H1 (cell line): ENCODE measurements at regions not wholly inside any gene's neighbourhood (a gene's known extent, or its start where the extent isn't known, plus 50 kb on each side); places are given as distances from the start of the nearest gene placed in this dataset.

ENCODE experiments used
- CTCF ChIA-PET: fragments of 300-600 bp; sonication (Branson Sonifier 250); formaldehyde crosslinking; loops from one replicate; lab custom pipeline; 2021; ENCODE audit not compliant: partially characterized antibody; lab: Charles Lee
- POLR2A ChIA-PET: fragments of 300-600 bp; sonication (Branson Sonifier 250); formaldehyde crosslinking; loops from one replicate; lab custom pipeline; 2021; ENCODE audit warnings: inconsistent platforms; ENCODE audit not compliant: partially characterized antibody; lab: Charles Lee
- DNase-seq, 2 experiments: peaks; one replicate each; pipeline versions ENCODE4 v3.0.0 to v3.0.0-alpha.2; 2010 to 2022; ENCODE audit warnings: low spot score in 2 of 2, low read depth in 1 of 2, mixed read lengths in 1 of 2
- FAIRE-seq: peaks from 2 replicates; lab custom pipeline; 2011; peaks lifted over from hg19 to GRCh38; lab: Jason Lieb, UNC
- H2AFZ ChIP-seq: 2 replicates; pipeline ENCODE4 v1.8.1; 2012; ENCODE audit warnings: low read length, inconsistent platforms
- H2AK5ac ChIP-seq: 2 replicates; pipeline ENCODE4 v1.6.1; 2013; ENCODE audit warnings: low read depth, low read length
- H2BK120ac ChIP-seq: replicated peaks from 2 replicates; pipeline ENCODE3; 2013; ENCODE audit warnings: low read depth, low read length, inconsistent platforms
- H2BK12ac ChIP-seq: 2 replicates; pipeline ENCODE4 v1.6.1; 2013; ENCODE audit warnings: low read depth, low read length
- H2BK15ac ChIP-seq: 2 replicates; pipeline ENCODE4 v1.6.1; 2013; ENCODE audit warnings: low read length
- H2BK20ac ChIP-seq: 2 replicates; pipeline ENCODE4 v1.6.1; 2013; ENCODE audit warnings: low read length
- H2BK5ac ChIP-seq: 2 replicates; pipeline ENCODE4 v1.6.1; 2013; ENCODE audit warnings: low read depth, low read length
- H3K14ac ChIP-seq: 2 replicates; pipeline ENCODE4 v1.6.1; 2013; ENCODE audit warnings: inconsistent platforms; ENCODE audit not compliant: insufficient read length
- H3K18ac ChIP-seq: 2 replicates; pipeline ENCODE4 v1.6.1; 2013; ENCODE audit warnings: low read length; ENCODE audit errors: extremely low read depth
- H3K23ac ChIP-seq: 2 replicates; pipeline ENCODE4 v1.6.1; 2013; ENCODE audit warnings: inconsistent platforms; ENCODE audit not compliant: insufficient read length
- H3K23me2 ChIP-seq: 2 replicates; pipeline ENCODE4 v1.6.1; 2013; ENCODE audit warnings: low read depth, low read length
- H3K27ac ChIP-seq: 2 replicates; pipeline ENCODE4 v1.6.1; 2011; ENCODE audit warnings: low read depth, low read length, inconsistent platforms
- H3K27me3 ChIP-seq, 4 experiments: replicated peaks in 1 of 4; 1 replicate in 1 of 4; 2 replicates in 3 of 4; pipeline versions ENCODE4 v1.6.1 to v1.8.1; 2011 to 2013; ENCODE audit warnings: low read length in 3 of 4, mild to moderate bottlenecking in 3 of 4, inconsistent platforms in 2 of 4, mixed read lengths in 2 of 4, moderate library complexity in 1 of 4; ENCODE audit not compliant: control insufficient read depth in 3 of 4, insufficient read depth in 3 of 4; ENCODE audit errors: extremely low read depth in 1 of 4
- H3K36me3 ChIP-seq, 4 experiments: 2 replicates each; pipeline versions ENCODE4 v1.6.1 to v1.8.1; 2011 to 2013; ENCODE audit warnings: mild to moderate bottlenecking in 4 of 4, low read length in 3 of 4, moderate library complexity in 2 of 4, control low read depth in 1 of 4, inconsistent platforms in 1 of 4; ENCODE audit not compliant: insufficient read depth in 4 of 4, control insufficient read depth in 2 of 4
- H3K4ac ChIP-seq: replicated peaks from 2 replicates; pipeline ENCODE3; 2013; ENCODE audit warnings: low read length, low read depth, mixed read lengths, inconsistent platforms; ENCODE audit not compliant: insufficient read length
- H3K4me1 ChIP-seq, 4 experiments: replicated peaks in 1 of 4; 1 replicate in 1 of 4; 2 replicates in 3 of 4; pipeline versions ENCODE4 v1.6.1 to v1.8.1; 2011 to 2013; ENCODE audit warnings: low read length in 3 of 4, inconsistent platforms in 2 of 4, mixed read lengths in 1 of 4; ENCODE audit not compliant: insufficient read depth in 4 of 4, control insufficient read depth in 3 of 4
- H3K4me2 ChIP-seq, 2 experiments: 2 replicates each; pipeline versions ENCODE4 v1.6.1 to v1.8.1; 2011 to 2013; ENCODE audit warnings: low read depth in 2 of 2, low read length in 2 of 2, control low read depth in 1 of 2, inconsistent platforms in 1 of 2, mild to moderate bottlenecking in 1 of 2; ENCODE audit not compliant: insufficient read depth in 1 of 2
- H3K4me3 ChIP-seq, 4 experiments: fragments of 200-600, 300-600 bp in 1 of 4; sonication (generic), shearing (Covaris generic), sonication (Bioruptor Twin) in 1 of 4; 2 replicates each; pipeline versions ENCODE4 v1.5.1 to v1.8.1; 2011 to 2016; ENCODE audit warnings: low read length in 4 of 4, low read depth in 3 of 4, control low read depth in 2 of 4, inconsistent platforms in 2 of 4, mild to moderate bottlenecking in 2 of 4, mixed read lengths in 1 of 4, moderate library complexity in 1 of 4; ENCODE audit not compliant: insufficient read depth in 2 of 4; ENCODE audit errors: extremely low read depth in 1 of 4
- H3K56ac ChIP-seq: replicated peaks from 2 replicates; pipeline ENCODE3; 2013; ENCODE audit warnings: low read depth, mild to moderate bottlenecking, mixed read lengths, low read length, inconsistent platforms; ENCODE audit not compliant: insufficient read length
- H3K79me1 ChIP-seq: 2 replicates; pipeline ENCODE4 v1.6.1; 2013; ENCODE audit warnings: low read depth, low read length, control low read depth
- H3K79me2 ChIP-seq, 2 experiments: 2 replicates each; pipeline versions ENCODE4 v1.6.1 to v1.8.1; 2012 to 2013; ENCODE audit warnings: low read length in 2 of 2, mild to moderate bottlenecking in 2 of 2, inconsistent platforms in 1 of 2; ENCODE audit not compliant: insufficient read depth in 2 of 2, control insufficient read depth in 1 of 2
- H3K9ac ChIP-seq, 4 experiments: replicated peaks in 1 of 4; 1 replicate in 1 of 4; 2 replicates in 3 of 4; pipeline versions ENCODE4 v1.6.1 to v1.8.1; 2011 to 2013; ENCODE audit warnings: low read depth in 3 of 4, low read length in 3 of 4, control low read depth in 2 of 4, mild to moderate bottlenecking in 2 of 4, moderate library complexity in 2 of 4, inconsistent platforms in 1 of 4; ENCODE audit errors: extremely low read depth in 1 of 4
- H3K9me3 ChIP-seq, 2 experiments: 2 replicates each; pipeline versions ENCODE4 v1.6.1 to v1.8.1; 2012 to 2013; ENCODE audit warnings: mild to moderate bottlenecking in 2 of 2, moderate library complexity in 2 of 2, control low read depth in 1 of 2, inconsistent platforms in 1 of 2, low read depth in 1 of 2, low read length in 1 of 2, mixed read lengths in 1 of 2; ENCODE audit not compliant: insufficient read depth in 2 of 2
- H4K20me1 ChIP-seq, 2 experiments: replicated peaks in 1 of 2; 2 replicates each; pipeline versions ENCODE3 to v1.8.1; 2011 to 2013; ENCODE audit warnings: inconsistent platforms in 2 of 2, low read length in 2 of 2, mild to moderate bottlenecking in 1 of 2; ENCODE audit not compliant: insufficient read depth in 2 of 2, control insufficient read depth in 1 of 2
- H4K5ac ChIP-seq: 2 replicates; pipeline ENCODE4 v1.6.1; 2013; ENCODE audit warnings: low read length, low read depth, mixed read lengths, inconsistent platforms; ENCODE audit not compliant: insufficient read length
- H4K8ac ChIP-seq: 2 replicates; pipeline ENCODE4 v1.8.0; 2013; ENCODE audit warnings: mild to moderate bottlenecking, moderate library complexity, low read length, inconsistent platforms; ENCODE audit not compliant: insufficient read depth; ENCODE audit errors: extremely low read depth
- H4K91ac ChIP-seq: replicated peaks from 2 replicates; pipeline ENCODE3; 2013; ENCODE audit warnings: low read length, mixed read lengths, inconsistent platforms; ENCODE audit not compliant: insufficient read length
- CTBP2 ChIP-seq: IDR thresholded peaks from 2 replicates; pipeline ENCODE4 v1.7.0; 2011; ENCODE audit warnings: borderline replicate concordance, mild to moderate bottlenecking, moderate library complexity, mixed read lengths, low read length; ENCODE audit not compliant: insufficient read depth, insufficient read length
- SAP30 ChIP-seq: fragments of 300-600 bp; sonication (generic); IDR thresholded peaks from 2 replicates; pipeline ENCODE4 v1.7.1; 2012; ENCODE audit warnings: low read length, moderate library complexity, mild to moderate bottlenecking, inconsistent platforms; ENCODE audit not compliant: insufficient read depth, insufficient replicate concordance
- WGBS, 2 experiments: shearing (Covaris generic) in 1 of 2; methylation state at CpG; one replicate each; pipeline versions ENCODE4 v1.1.6 to v1.1.7; 2013 to 2015; ENCODE audit warnings: low lambda C conversion rate in 2 of 2, mixed read lengths in 2 of 2, inconsistent platforms in 1 of 2, low coverage in 1 of 2, missing lambda C conversion rate in 1 of 2; ENCODE audit not compliant: insufficient replicate concordance in 2 of 2, insufficient coverage in 1 of 2, insufficient read length in 1 of 2; ENCODE audit errors: extremely low coverage in 1 of 2, missing lambda C conversion rate in 1 of 2; 5-methylcytosine and 5-hydroxymethylcytosine counted together

DNA sequence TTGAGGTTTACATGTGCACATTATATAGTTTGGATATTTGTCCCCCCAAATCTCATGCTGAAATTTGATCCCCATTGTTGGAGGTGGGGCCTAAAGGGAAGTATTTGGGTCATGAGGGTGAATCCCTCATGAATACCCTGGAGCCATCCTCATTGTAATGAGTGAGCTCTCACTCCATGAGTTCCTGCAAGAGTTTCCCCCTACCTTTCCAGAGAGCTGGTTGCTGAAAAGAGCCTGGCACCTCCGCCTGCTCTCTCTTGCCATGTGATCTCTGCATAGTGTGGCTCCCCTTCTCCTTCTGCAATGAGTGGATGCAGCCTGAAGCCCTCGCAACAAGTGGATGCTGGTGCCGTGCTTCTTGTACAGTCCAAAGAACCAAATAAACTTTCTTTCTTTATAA is 234.3 kb upstream of the DIO2 start:
- Histone ChIP-seq H4K20me1 (no peaks in the 10 kb centered on the region), H4K91ac (no peak overlapping the region), H3K27ac (no peak overlapping the region), H2BK20ac (no peak overlapping the region), H2BK120ac (no peak overlapping the region), H2BK12ac (no peak overlapping the region), H2AFZ (no peak overlapping the region), H2BK15ac (no peak overlapping the region), H3K4me3 (no peak overlapping the region), H3K56ac (no peak overlapping the region), H3K4me1 (peaks cover 0 to 5% (median 5%) of the 10 kb centered on the region in 4 experiments; a peak in 3 of 7 replicates), H2BK5ac (no peak overlapping the region), H3K27me3 (no peaks in the 10 kb centered on the region), H3K4ac (no peak overlapping the region), H3K9ac (no peak overlapping the region), H2AK5ac (no peak overlapping the region), H4K5ac (no peak overlapping the region), H3K79me1 (no peaks in the 10 kb centered on the region), H3K9me3 (0 out of 4 replicates have a peak, but pooled peaks cover 0 to 4% of the 10 kb centered on the region in 2 experiments), H3K14ac (no peak overlapping the region), H3K23me2 (no peaks in the 10 kb centered on the region), H3K36me3 (no peaks in the 10 kb centered on the region), H3K79me2 (no peaks in the 10 kb centered on the region), H4K8ac (no peak overlapping the region), H3K23ac (no peak overlapping the region), H3K4me2 (no peak overlapping the region), H3K18ac (no peak overlapping the region)
- TF ChIP-seq CTBP2 (no peak), SAP30 (no peak)
- POLR2A ChIA-PET = no interaction called here
- CTCF ChIA-PET = no interaction called here
- 88% methylated on average over 3 of the region's 3 CpGs; no CpG with 5 or more reads in 1 of the 2 experiments for WGBS, 2 experiments
- no peak for DNase-seq
- FAIRE-seq = no peak
